ENCODE measurements at regions not wholly inside any gene's neighbourhood (a gene's known extent, or its start where the extent isn't known, plus 50 kb on each side); places are given as distances from the start of the nearest gene placed in this dataset.

DNA sequence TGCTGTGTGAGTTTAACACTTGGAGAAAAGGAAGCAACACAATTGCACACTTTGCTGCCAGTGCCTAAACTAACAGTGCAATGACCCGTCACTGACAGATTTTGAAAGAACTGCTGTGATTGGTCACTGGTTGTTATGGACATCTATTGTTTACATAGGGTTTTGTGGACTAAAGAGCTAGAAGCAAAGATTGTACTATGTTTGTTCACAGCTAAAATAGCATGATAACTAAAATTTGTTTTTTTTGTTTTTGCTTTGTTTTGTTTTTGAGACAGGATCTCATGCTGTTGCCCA, 112.4 kb upstream of the GOLGA8J start:
- H3K4me1 Mint-ChIP-seq: no peaks in the 10 kb centered on the region
- H3K27ac Mint-ChIP-seq: no peak overlapping the region
- H3K9me3 Mint-ChIP-seq: no peaks in the 10 kb centered on the region
- no peaks in the 10 kb centered on the region for H3K36me3 Mint-ChIP-seq (ENCODE audit: low read depth)
- no peak for ATAC-seq (replicated peaks)
- H3K4me3 Mint-ChIP-seq: no peak overlapping the region
- H3K27me3 Mint-ChIP-seq: peaks cover 43% of the 10 kb centered on the region

DNA sequence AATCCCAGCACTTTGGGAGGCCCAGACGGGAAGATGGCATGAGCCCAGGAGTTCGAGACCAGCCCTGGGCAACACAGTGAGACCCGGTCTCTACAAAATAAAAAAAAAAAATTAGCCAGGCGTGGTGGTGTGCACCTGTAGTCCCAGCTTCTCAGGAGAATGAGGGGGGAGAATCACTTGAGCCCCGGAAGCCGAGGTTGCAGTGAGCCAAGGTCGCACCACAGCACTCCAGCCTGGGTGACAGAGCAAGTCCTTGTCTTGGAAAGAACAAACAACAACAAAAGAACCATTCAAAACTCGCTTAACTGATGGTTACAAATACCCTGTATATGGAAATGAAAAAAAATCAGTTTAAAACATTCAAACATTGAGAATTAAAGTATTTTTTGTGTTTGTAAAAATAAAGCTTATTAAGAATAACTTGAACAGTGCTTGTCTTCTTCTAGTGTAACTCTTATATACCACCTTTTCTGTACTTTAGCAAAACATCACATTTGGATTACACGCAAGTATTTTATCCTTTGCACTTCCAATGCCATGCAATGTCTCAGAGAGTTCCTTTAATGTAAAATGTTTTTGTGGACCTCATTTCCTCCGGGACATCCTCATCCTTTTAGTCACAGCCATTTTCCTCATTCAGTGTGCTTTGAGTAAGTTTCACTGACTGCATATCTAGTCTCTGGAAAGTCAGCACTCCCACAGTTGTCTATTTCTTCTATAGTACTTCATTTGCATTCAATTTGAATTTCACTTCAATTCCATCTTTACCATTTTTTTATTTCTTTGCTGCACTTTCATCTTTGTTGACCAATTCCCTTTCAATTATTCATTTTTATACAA, 113.0 kb upstream of the GOLGA8J start:
- Mint-ChIP-seq H3K27me3 (peaks cover 43% of the 10 kb centered on the region), H3K4me3 (no peak overlapping the region), H3K9me3 (no peaks in the 10 kb centered on the region), H3K4me1 (no peaks in the 10 kb centered on the region), H3K27ac (no peak overlapping the region), H3K36me3 (ENCODE audit: low read depth) (no peaks in the 10 kb centered on the region)
- no peak for ATAC-seq (replicated peaks)

DNA sequence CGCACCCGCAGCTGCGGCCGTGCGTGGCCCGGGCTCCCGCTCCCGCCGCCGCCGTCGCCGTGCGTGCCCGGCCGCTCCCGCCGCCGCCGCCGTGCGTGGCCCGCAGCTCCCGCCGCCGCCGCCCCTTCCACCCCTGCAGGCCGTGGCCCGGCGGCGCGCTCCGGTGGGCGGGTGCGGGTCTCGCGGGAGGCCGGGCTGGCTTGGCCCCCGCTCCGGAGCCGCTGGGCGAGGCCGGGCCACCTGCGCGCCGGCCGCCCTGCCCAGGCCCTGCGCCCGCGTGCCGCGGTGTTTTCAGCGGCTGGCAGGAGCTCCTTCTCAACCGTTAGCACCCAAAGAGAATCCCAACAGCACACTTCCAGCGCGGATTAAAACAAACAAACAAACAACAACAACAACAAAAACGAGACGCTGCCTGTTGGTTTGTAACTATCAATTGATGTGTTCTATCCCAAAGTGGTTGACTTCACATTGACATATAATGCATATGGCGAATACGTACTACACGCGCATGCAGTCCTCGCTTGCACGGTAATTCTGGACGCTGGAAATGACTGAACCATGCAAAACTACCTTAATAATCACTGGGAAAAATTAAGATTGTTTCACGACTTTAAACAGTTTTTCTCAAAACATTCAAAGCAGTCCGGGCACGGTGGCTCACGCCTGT, 113.7 kb upstream of the GOLGA8J start:
- no peaks in the 10 kb centered on the region for H3K9me3 Mint-ChIP-seq
- no peak for ATAC-seq (replicated peaks)
- H3K27ac Mint-ChIP-seq: no peak overlapping the region
- no peaks in the 10 kb centered on the region for H3K4me1 Mint-ChIP-seq
- H3K4me3 Mint-ChIP-seq: no peak overlapping the region
- no peaks in the 10 kb centered on the region for H3K36me3 Mint-ChIP-seq (ENCODE audit: low read depth)
- peaks cover 41% of the 10 kb centered on the region for H3K27me3 Mint-ChIP-seq

DNA sequence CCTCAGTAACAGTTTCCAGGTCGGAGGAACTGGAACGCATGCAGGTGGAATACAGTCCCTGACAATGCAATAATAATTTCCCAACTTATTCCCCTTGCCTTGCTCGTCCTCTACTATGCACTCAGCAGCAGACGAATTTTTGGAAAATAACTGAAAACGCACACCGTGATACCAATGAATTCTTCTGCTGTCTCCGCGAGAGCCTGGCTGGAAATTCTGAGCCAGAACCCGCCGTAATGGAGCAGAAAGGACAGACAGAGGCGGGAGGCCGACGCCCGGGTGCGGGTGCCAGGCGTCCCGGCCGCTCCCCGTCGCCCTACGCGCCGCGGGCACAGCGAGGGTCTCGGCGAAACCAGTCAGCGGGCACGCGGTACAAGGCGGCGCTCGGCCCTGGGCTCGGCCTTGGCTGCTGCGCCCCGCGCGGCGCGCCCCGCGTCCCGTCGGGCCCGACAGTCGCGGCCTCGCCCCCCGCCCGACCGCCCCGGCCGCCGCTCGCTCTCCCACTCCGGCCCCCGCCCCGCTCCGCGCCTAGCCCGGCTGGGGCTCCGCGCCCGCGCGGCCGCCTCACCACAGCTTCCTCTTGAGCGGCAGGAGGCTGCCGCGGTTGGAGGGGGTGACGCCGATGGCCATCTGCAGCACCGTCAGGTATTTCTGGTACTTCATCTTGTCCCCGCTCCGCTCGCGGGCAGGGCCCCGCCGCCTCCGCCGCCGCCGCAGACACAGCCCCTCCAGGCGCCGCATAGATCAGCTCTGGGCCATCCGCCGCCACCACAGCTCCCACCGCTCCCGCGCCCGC, 114.5 kb upstream of the GOLGA8J start:
- Mint-ChIP-seq H3K27me3 (peaks cover 43% of the 10 kb centered on the region), H3K27ac (no peak overlapping the region), H3K9me3 (no peaks in the 10 kb centered on the region), H3K4me3 (no peak overlapping the region), H3K36me3 (ENCODE audit: low read depth) (no peaks in the 10 kb centered on the region), H3K4me1 (no peaks in the 10 kb centered on the region)
- ATAC-seq (replicated peaks): no peak

DNA sequence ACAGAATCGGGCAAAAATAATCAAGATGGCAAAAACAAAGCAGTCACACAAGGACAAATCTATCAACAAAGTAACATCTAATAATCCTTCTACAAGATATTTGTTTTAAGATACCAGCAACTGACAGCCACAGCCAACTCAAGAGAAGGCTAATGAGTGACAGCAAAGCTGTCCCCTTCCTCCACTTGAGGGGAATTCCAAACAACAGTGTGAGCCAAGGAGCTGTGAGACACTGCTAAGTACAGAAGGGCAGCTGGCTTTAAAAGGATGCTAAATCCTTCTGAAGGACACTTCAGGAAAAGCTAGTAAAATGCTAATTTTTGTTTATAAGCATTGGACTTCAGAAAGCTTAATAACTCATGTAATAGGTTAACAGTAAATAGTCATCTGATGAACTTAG, 120.3 kb upstream of the GOLGA8J start:
- Mint-ChIP-seq H3K4me1 (no peaks in the 10 kb centered on the region), H3K9me3 (no peaks in the 10 kb centered on the region), H3K27me3 (peaks cover 33% of the 10 kb centered on the region), H3K36me3 (ENCODE audit: low read depth) (no peaks in the 10 kb centered on the region), H3K27ac (no peak overlapping the region), H3K4me3 (no peak overlapping the region)
- ATAC-seq (replicated peaks): no peak

DNA sequence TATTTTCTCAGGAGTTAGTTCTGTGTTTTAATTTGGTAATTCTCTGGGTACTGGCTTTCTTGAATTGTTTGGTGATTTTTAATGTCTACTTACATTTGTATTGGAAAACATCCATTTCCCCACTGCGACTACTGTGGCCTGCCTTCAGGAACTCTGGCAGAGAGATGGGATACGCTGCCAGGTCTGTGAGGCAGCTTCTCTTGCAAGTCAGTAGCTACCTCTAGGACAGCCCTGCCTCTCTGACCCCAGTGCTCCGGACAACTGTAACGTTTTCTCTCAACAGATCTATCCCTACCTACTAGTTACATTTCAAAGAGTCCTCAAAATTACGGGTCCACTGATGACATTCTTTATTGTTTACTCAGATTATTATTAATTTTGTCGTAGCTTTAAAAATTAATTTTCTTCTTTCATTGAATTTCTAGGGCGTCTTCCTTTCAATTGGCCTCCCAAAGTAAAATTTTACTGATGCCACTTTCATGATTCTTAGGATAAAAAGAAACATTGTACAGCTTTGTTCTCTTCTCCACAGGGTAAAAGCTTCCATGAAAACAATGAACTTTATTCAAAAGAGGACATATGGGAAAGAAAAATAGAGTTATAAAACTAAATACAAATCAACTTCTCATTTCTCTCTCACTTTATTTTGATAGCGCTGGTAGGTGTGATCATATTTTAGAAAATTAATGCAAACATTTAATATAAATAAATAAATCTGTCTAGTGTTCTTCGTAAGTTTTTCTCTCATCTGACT, 123.2 kb upstream of the GOLGA8J start:
- H3K9me3 Mint-ChIP-seq: no peaks in the 10 kb centered on the region
- no peak for ATAC-seq (replicated peaks)
- H3K4me1 Mint-ChIP-seq: no peaks in the 10 kb centered on the region
- H3K36me3 Mint-ChIP-seq (ENCODE audit: low read depth): no peaks in the 10 kb centered on the region
- no peak overlapping the region for H3K4me3 Mint-ChIP-seq
- H3K27ac Mint-ChIP-seq: no peak overlapping the region
- H3K27me3 Mint-ChIP-seq: peaks cover 28% of the 10 kb centered on the region

DNA sequence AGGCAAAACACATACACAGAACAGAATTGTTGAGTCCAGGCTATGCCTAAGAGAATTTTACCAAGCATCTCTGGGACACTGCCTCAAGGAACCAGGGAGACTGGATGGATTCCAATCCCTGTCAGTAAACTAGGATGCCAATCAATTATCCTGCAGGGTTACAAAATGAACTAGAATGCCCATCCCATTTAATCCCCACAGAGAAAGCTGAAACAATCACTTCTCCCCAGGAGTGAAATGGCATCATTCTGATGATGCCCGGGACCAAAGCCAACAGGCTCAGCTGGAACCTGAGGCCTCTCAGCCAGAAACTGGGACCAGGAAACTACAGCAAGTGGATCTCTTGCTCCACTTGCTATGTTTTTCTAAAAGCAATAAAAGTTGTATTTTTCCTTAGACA, 130.0 kb upstream of the TJP1 start:
- Mint-ChIP-seq H3K4me3 (no peak overlapping the region), H3K9me3 (no peaks in the 10 kb centered on the region), H3K27me3 (peaks cover under 1% of the 10 kb centered on the region), H3K27ac (no peak overlapping the region), H3K4me1 (no peaks in the 10 kb centered on the region), H3K36me3 (ENCODE audit: low read depth) (no peaks in the 10 kb centered on the region)
- ATAC-seq (replicated peaks): no peak

DNA sequence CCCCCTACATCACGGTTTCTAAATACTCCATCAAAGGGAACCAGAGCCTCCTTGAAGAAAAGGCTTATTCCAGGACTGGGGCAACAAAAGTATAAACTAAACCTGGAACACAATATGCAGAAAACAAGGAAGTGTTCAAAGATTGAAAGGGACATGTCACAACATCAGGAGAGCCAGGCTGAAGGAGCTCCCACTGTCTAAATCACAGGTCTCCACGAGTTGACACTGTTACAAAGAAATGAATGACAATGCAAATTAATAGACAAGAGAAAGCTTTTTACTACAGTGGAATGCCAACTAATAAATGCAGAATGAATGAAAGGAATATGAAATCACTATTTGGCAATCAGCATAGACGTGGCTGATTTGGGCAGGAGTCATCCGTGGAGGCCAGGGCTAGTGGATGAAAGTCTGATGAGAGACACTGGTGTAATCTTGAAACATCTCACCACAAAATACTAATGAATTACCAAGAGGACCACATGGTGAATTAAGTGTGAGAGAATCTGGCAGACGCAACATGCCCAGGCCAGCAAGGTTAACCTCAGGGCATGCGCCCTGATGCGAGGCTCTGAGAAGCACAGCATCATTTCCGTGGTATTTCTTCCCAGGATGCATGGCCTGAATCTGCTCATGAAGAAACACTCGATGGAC, 123.8 kb upstream of the TJP1 start:
- no peak overlapping the region for H3K4me3 Mint-ChIP-seq
- no peak for ATAC-seq (replicated peaks)
- H3K27me3 Mint-ChIP-seq: peaks cover 7% of the 10 kb centered on the region
- no peaks in the 10 kb centered on the region for H3K9me3 Mint-ChIP-seq
- no peak overlapping the region for H3K27ac Mint-ChIP-seq
- no peaks in the 10 kb centered on the region for H3K4me1 Mint-ChIP-seq
- no peaks in the 10 kb centered on the region for H3K36me3 Mint-ChIP-seq (ENCODE audit: low read depth)

DNA sequence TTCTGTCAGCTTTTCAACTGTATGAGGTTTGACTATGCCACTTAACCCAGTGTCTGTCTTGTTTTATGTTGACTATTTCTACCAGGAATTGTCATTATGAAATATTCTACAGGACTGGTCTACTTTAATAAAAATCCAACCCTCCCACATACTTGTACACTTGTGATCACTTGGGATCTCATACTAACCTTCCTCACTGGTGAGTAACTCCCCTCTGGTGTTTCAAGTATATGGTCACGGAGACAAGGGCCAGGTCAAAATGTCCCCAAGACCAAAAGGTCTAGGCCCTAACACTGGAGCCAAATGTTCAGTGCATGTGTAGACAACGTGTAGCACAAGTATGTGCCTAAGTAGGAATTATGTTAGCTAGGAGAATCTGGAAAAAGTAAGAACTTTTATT, 122.7 kb upstream of the TJP1 start:
- H3K36me3 Mint-ChIP-seq (ENCODE audit: low read depth): no peaks in the 10 kb centered on the region
- H3K9me3 Mint-ChIP-seq: no peaks in the 10 kb centered on the region
- peaks cover 8% of the 10 kb centered on the region for H3K27me3 Mint-ChIP-seq
- no peaks in the 10 kb centered on the region for H3K4me1 Mint-ChIP-seq
- ATAC-seq (replicated peaks): no peak
- H3K27ac Mint-ChIP-seq: no peak overlapping the region
- H3K4me3 Mint-ChIP-seq: no peak overlapping the region

DNA sequence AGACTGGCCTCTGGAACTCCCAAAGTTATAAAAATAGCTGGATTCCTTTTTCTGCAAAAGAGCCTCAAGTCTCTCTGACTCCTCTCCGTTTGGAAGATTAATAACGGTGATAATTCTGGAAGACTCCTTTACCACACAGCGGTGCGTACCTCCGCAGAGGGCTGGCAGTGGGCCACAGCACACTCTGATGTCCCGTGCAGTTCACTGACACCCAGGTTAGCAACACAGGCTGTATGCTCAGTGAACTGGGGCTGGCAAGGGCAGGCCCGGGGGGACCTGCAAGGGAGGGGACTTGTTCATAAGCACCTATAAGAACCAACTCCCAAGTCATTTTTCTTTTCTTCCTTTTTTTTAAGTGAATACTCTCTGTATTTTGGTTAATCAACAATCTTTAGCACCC, 120.3 kb upstream of the TJP1 start:
- Mint-ChIP-seq H3K4me3 (no peak overlapping the region), H3K27ac (no peak overlapping the region), H3K36me3 (ENCODE audit: low read depth) (no peaks in the 10 kb centered on the region), H3K27me3 (peaks cover 8% of the 10 kb centered on the region), H3K4me1 (no peaks in the 10 kb centered on the region), H3K9me3 (no peaks in the 10 kb centered on the region)
- no peak for ATAC-seq (replicated peaks)

DNA sequence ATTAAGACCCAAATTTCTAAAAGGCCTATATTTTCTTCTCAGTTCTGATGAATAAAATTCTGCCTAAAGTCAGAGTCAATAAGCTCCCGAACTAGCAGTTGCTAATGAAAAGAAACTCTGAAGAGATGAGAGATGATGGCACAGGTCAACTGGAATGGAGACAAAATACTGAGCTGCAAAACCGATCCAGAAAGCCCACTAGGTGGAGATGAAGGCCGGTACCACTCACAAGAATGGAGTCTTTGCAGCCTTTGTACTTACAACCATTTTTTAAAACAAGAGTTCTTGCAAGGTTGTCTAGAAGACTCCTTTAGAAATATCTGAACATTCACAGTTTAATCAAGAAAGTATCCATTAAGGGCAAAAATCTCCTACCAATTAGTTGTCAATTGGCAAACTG, 119.9 kb upstream of the TJP1 start:
- Mint-ChIP-seq H3K27ac (no peak overlapping the region), H3K36me3 (ENCODE audit: low read depth) (no peaks in the 10 kb centered on the region), H3K4me3 (no peak overlapping the region), H3K27me3 (peaks cover 8% of the 10 kb centered on the region), H3K4me1 (no peaks in the 10 kb centered on the region), H3K9me3 (no peaks in the 10 kb centered on the region)
- ATAC-seq (replicated peaks): no peak

DNA sequence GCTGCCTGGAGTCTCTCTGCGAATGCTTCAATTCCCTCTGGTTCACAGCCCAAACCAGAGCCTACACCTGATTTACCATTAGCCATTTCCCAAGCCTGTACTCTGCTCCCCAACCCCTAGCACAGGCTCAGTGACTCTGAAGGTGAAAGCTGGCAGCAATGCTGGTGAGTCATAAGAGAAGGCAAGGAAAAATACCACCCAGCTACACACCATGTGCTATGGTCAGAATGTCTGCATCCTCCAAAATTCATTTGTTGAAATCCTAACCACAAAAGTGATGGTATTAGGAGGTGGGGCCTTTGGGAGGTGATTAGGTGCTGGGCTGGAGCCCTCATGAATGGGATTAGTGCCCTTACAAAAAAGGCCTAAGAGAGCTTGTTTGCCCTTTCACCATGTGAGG, 117.1 kb upstream of the TJP1 start:
- Mint-ChIP-seq H3K4me3 (no peak overlapping the region), H3K9me3 (no peaks in the 10 kb centered on the region), H3K4me1 (no peaks in the 10 kb centered on the region), H3K27ac (no peak overlapping the region), H3K27me3 (peaks cover 21% of the 10 kb centered on the region), H3K36me3 (ENCODE audit: low read depth) (no peaks in the 10 kb centered on the region)
- ATAC-seq (replicated peaks): no peak

DNA sequence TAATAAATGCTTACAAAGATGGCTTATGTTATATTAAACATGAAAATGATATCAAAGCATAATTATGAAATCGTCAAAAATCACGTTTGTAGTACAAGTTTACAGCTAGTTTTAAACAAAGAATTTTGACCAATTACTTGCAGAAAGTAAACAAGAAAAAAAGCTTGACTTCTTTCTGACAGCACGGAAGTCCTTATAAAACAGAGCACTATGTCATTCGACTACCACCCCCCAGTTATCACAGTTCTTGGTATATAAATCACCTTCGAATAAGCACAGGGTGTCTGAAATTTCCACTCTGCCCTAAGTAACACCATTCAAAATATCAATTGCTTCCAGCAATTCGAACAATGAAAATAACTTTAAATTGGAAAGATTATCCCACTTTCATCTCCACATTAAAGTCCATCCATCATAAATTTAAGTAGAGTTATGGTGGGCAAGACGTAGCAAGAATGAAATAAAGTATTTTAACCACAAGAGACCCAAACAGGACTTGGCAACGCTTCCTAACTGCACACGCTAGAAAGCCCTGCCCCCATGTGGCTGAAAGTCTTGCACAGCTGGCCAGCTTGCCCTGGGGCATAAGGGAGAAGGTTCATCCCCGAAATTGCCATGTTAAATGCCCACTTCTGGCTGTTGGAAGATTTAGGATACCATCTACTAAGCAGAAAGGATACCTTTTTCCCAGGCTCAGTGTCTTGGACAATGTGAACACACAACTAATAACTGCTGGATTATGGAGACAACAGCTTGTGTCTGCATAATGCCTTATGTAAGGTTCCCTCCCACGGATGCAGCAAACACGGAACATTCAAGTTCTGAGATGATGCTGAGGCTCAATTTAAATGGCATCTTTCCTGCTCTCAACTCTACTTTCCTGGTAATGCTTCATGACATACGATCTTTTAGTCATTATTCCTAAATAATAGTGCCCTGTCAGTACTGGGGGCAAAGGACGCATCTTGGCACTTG, 116.4 kb upstream of the TJP1 start:
- no peaks in the 10 kb centered on the region for H3K4me1 Mint-ChIP-seq
- H3K27me3 Mint-ChIP-seq: peaks cover 21% of the 10 kb centered on the region
- ATAC-seq (replicated peaks): no peak
- no peak overlapping the region for H3K4me3 Mint-ChIP-seq
- no peak overlapping the region for H3K27ac Mint-ChIP-seq
- no peaks in the 10 kb centered on the region for H3K36me3 Mint-ChIP-seq (ENCODE audit: low read depth)
- H3K9me3 Mint-ChIP-seq: no peaks in the 10 kb centered on the region
